Brain microvascular endothelial cell (primary cell): ENCODE measurements at regions not wholly inside any gene's neighbourhood (a gene's known extent, or its start where the extent isn't known, plus 50 kb on each side); places are given as distances from the start of the nearest gene placed in this dataset.

Experiments
- DNase-seq: peaks from one replicate; pipeline ENCODE4 v3.0.0-alpha.2; 2020
- H3K27ac ChIP-seq: fragments of 250-450 bp; sonication (Bioruptor Pico); 2 replicates; pipeline ENCODE4 v1.5.1; 2020; ENCODE audit warnings: mild to moderate bottlenecking, moderate library complexity
- H3K27me3 ChIP-seq: fragments of 250-450 bp; sonication (Bioruptor Pico); replicated peaks from 2 replicates; pipeline ENCODE4 v1.5.1; 2020; ENCODE audit warnings: mild to moderate bottlenecking
- H3K36me3 ChIP-seq: fragments of 250-450 bp; sonication (Bioruptor Pico); replicated peaks from 2 replicates; pipeline ENCODE4 v1.5.1; 2020; ENCODE audit warnings: mild to moderate bottlenecking
- H3K4me3 ChIP-seq: 2 replicates; pipeline ENCODE4 v1.5.1; 2011; ENCODE audit warnings: low read depth, mild to moderate bottlenecking, control low read depth, low read length, moderate library complexity
- CTCF ChIP-seq: IDR thresholded peaks from 2 replicates; pipeline ENCODE4 v1.5.1; 2011; ENCODE audit warnings: low read depth, mild to moderate bottlenecking, moderate library complexity, low read length, control low read depth, inconsistent platforms; ENCODE audit errors: missing control alignments
- in situ Hi-C: cut with HindIII; loops from 2 replicates; pipeline ENCODE4 v1.10.0; 2017; ENCODE audit warnings: low sequenced_read_pairs, low pct_ligation_motif_present

GRCh38 chr2:8076448-8077342, 605.2 kb upstream of the ID2 start:
- DNase-seq: no peak
- in situ Hi-C loops: no loop called here
- TF ChIP-seq CTCF: no peak
- no peak overlapping the region for H3K4me3 ChIP-seq
- no peak overlapping the region for H3K27ac ChIP-seq
- H3K36me3 ChIP-seq: no peaks in the 10 kb centered on the region
- no peaks in the 10 kb centered on the region for H3K27me3 ChIP-seq

GRCh38 chr2:8078705-8079104, 603.2 kb upstream of the ID2 start:
- TF ChIP-seq CTCF: no peak
- in situ Hi-C loops: no loop called here
- no peaks in the 10 kb centered on the region for H3K27me3 ChIP-seq
- no peak overlapping the region for H3K4me3 ChIP-seq
- no peak overlapping the region for H3K27ac ChIP-seq
- H3K36me3 ChIP-seq: no peaks in the 10 kb centered on the region
- DNase-seq: no peak

GRCh38 chr2:8080063-8080462, 601.8 kb upstream of the ID2 start:
- no peak for TF ChIP-seq CTCF
- in situ Hi-C loops: no loop called here
- Histone ChIP-seq H3K27ac (no peak overlapping the region), H3K36me3 (no peaks in the 10 kb centered on the region), H3K4me3 (no peak overlapping the region), H3K27me3 (no peaks in the 10 kb centered on the region)
- no peak for DNase-seq

GRCh38 chr2:8081130-8081529, 600.7 kb upstream of the ID2 start:
- in situ Hi-C loops: no loop called here
- no peak overlapping the region for H3K27ac ChIP-seq
- H3K27me3 ChIP-seq: no peaks in the 10 kb centered on the region
- H3K4me3 ChIP-seq: no peak overlapping the region
- no peak for TF ChIP-seq CTCF
- H3K36me3 ChIP-seq: no peaks in the 10 kb centered on the region
- no peak for DNase-seq

GRCh38 chr2:8082840-8083239, 599.0 kb upstream of the ID2 start:
- Histone ChIP-seq H3K36me3 (no peaks in the 10 kb centered on the region), H3K27ac (no peak overlapping the region), H3K4me3 (no peak overlapping the region), H3K27me3 (no peaks in the 10 kb centered on the region)
- in situ Hi-C loops: no loop called here
- no peak for TF ChIP-seq CTCF
- DNase-seq: no peak

GRCh38 chr2:8086357-8086756, 595.5 kb upstream of the ID2 start:
- Histone ChIP-seq H3K4me3 (no peak overlapping the region), H3K27me3 (no peaks in the 10 kb centered on the region), H3K36me3 (no peaks in the 10 kb centered on the region), H3K27ac (peak overlapping the region; percentile 66)
- TF ChIP-seq CTCF: no peak
- DNase-seq: no peak
- in situ Hi-C loops: no loop called here
